GM12878 (cell line): ENCODE measurements at regions not wholly inside any gene's neighbourhood (a gene's known extent, or its start where the extent isn't known, plus 50 kb on each side); places are given as distances from the start of the nearest gene placed in this dataset.

Experiments used
- ATAC-seq: fragments of 200-7000 bp; cut with Tn5 transposase; 3 replicates; pipeline ENCODE4 v1.9.1; 2020; ENCODE audit warnings: mild to moderate bottlenecking, moderate library complexity
- BruUV-seq: library from RNA; stranded (reverse); fragments of 400-500 nt; replicated peaks from 2 replicates; lab custom pipeline; 2021; lab: Mats Ljungman, UMichigan
- CTCF ChIA-PET: fragments of 300-600 bp; sonication (Branson Sonifier 250); formaldehyde crosslinking; extraction: SDS; loops from one replicate; lab custom pipeline; 2021; ENCODE audit warnings: inconsistent platforms; lab: Yijun Ruan, JAX
- POLR2A ChIA-PET: fragments of 350-600 bp; formaldehyde crosslinking; extraction: SDS; loops from one replicate; lab custom pipeline; 2021; ENCODE audit warnings: inconsistent platforms; lab: Charles Lee
- RAD21 ChIA-PET: fragments of 300-600 bp; sonication (Branson Sonifier 250); formaldehyde crosslinking; loops from one replicate; lab custom pipeline; 2023; ENCODE audit warnings: antibody characterized with exemption; ENCODE audit not compliant: unreplicated experiment; lab: Charles Lee
- SMC1A ChIA-PET: fragments of 300-600 bp; sonication (Branson Sonifier 250); formaldehyde crosslinking; loops from one replicate; lab custom pipeline; 2023; ENCODE audit not compliant: unreplicated experiment, uncharacterized antibody; lab: Charles Lee
- DNase-seq: peaks from one replicate; pipeline ENCODE4 v3.0.0-alpha.2; 2011; ENCODE audit warnings: low read depth, low spot score
- FAIRE-seq: peaks from 3 replicates; lab custom pipeline; 2011; peaks lifted over from hg19 to GRCh38; lab: Jason Lieb, UNC
- H2AFZ ChIP-seq: 2 replicates; pipeline ENCODE4 v1.6.0; 2011; ENCODE audit warnings: low read depth, low read length, control low read depth; ENCODE audit not compliant: control insufficient read depth
- H3K27ac ChIP-seq: 2 replicates; pipeline ENCODE4 v1.5.1; 2011; ENCODE audit warnings: control low read depth; ENCODE audit not compliant: control insufficient read depth, insufficient read depth
- H3K27me3 ChIP-seq, 2 experiments: replicated peaks in 1 of 2; 2 replicates each; pipeline versions ENCODE4 v1.6.0 to v1.6.1; 2011; ENCODE audit warnings: low read length in 1 of 2; ENCODE audit not compliant: control insufficient read depth in 2 of 2, insufficient read depth in 2 of 2
- H3K36me3 ChIP-seq, 2 experiments: 2 replicates each; pipeline ENCODE4 v1.5.1; 2011; ENCODE audit warnings: low read length in 1 of 2; ENCODE audit not compliant: control insufficient read depth in 2 of 2, insufficient read depth in 2 of 2
- H3K4me1 ChIP-seq: 2 replicates; pipeline ENCODE4 v1.6.1; 2011; ENCODE audit warnings: mild to moderate bottlenecking, low read length, moderate library complexity, mixed read lengths; ENCODE audit not compliant: control insufficient read depth, insufficient read depth
- H3K4me2 ChIP-seq: 2 replicates; pipeline ENCODE4 v1.6.0; 2011; ENCODE audit warnings: control low read depth; ENCODE audit not compliant: control insufficient read depth, insufficient read depth
- H3K4me3 ChIP-seq: fragments of 200-600 bp; sonication (generic); 2 replicates; pipeline ENCODE4 v1.5.1; 2016
- H3K79me2 ChIP-seq: 2 replicates; pipeline ENCODE4 v1.6.0; 2011; ENCODE audit warnings: low read length; ENCODE audit not compliant: control insufficient read depth, insufficient read depth
- H3K9ac ChIP-seq: 2 replicates; pipeline ENCODE4 v1.8.0; 2011; ENCODE audit warnings: low read length, control low read depth, mixed read lengths; ENCODE audit not compliant: control insufficient read depth, insufficient read depth
- H3K9me3 ChIP-seq: replicated peaks from 3 replicates; pipeline ENCODE4 v1.5.1; 2011; ENCODE audit warnings: mild to moderate bottlenecking, low read length; ENCODE audit not compliant: control insufficient read depth, insufficient read depth
- H4K20me1 ChIP-seq: 2 replicates; pipeline ENCODE4 v1.6.0; 2011; ENCODE audit not compliant: control insufficient read depth, insufficient read depth
- CHD1 ChIP-seq: IDR thresholded peaks from 2 replicates; pipeline ENCODE4 v1.6.1; 2012; ENCODE audit warnings: low read depth, low read length, improper control_type of control experiment
- EGR1 ChIP-seq, 2 experiments: IDR thresholded peaks; 1 replicate in 1 of 2; 2 replicates in 1 of 2; pipeline ENCODE4 v1.6.1; 2011 to 2012; ENCODE audit warnings: low read depth in 2 of 2, low read length in 2 of 2, borderline replicate concordance in 1 of 2, mild to moderate bottlenecking in 1 of 2, moderate library complexity in 1 of 2
- ESRRA ChIP-seq: IDR thresholded peaks from 2 replicates; pipeline ENCODE4 v1.6.1; 2012; ENCODE audit warnings: mild to moderate bottlenecking, low read length, improper control_type of control experiment
- HDGF ChIP-seq: fragments of 450-650 bp; IDR thresholded peaks from 2 replicates; pipeline ENCODE4 v1.6.1; 2016; ENCODE audit warnings: antibody characterized with exemption
- IRF4 ChIP-seq: IDR thresholded peaks from 2 replicates; pipeline ENCODE4 v1.6.1; 2011; ENCODE audit warnings: low read depth, low read length
- JUND ChIP-seq: IDR thresholded peaks from 2 replicates; pipeline ENCODE4 v1.6.1; 2012; ENCODE audit warnings: low read depth, mild to moderate bottlenecking, low read length, improper control_type of control experiment, moderate library complexity
- MEF2A ChIP-seq: IDR thresholded peaks from 2 replicates; pipeline ENCODE4 v1.6.1; 2011; ENCODE audit warnings: low read depth, mild to moderate bottlenecking, low read length, moderate library complexity; ENCODE audit not compliant: insufficient read depth
- MYB ChIP-seq: fragments of 150-350 bp; IDR thresholded peaks from 2 replicates; pipeline ENCODE4 v1.6.1; 2014; ENCODE audit warnings: mild to moderate bottlenecking, low read depth, low read length, borderline replicate concordance
- NFIC ChIP-seq: IDR thresholded peaks from 2 replicates; pipeline ENCODE4 v1.6.1; 2012; ENCODE audit warnings: low read depth, mild to moderate bottlenecking, inconsistent platforms, low read length, moderate library complexity
- PAX8 ChIP-seq: fragments of 450-650 bp; IDR thresholded peaks from 2 replicates; pipeline ENCODE4 v1.6.1; 2017; ENCODE audit warnings: mild to moderate bottlenecking, moderate library complexity
- RELA ChIP-seq: fragments of 450-650 bp; IDR thresholded peaks from 2 replicates; pipeline ENCODE4 v1.8.0; 2014; ENCODE audit warnings: borderline replicate concordance; ENCODE audit not compliant: partially characterized antibody
- SIX5 ChIP-seq: IDR thresholded peaks from 2 replicates; pipeline ENCODE4 v1.6.1; 2011; ENCODE audit warnings: mild to moderate bottlenecking, low read depth, low read length, moderate library complexity; ENCODE audit not compliant: severe bottlenecking
- SMAD5 ChIP-seq: IDR thresholded peaks from 2 replicates; pipeline ENCODE4 v1.6.1; 2016; ENCODE audit warnings: antibody characterized with exemption, low read depth
- TCF12 ChIP-seq: IDR thresholded peaks from 2 replicates; pipeline ENCODE4 v1.6.1; 2011; ENCODE audit warnings: low read depth, mild to moderate bottlenecking, low read length
- WGBS: methylation state at CpG from one replicate; pipeline ENCODE4 v1.1.6; 2016; ENCODE audit warnings: low lambda C conversion rate; ENCODE audit not compliant: insufficient replicate concordance, insufficient coverage; ENCODE audit errors: missing lambda C conversion rate; 5-methylcytosine and 5-hydroxymethylcytosine counted together
- in situ Hi-C: fragments of 300-500 bp; cut with MboI; formaldehyde crosslinking; loops from 9 replicates; pipeline ENCODE4 v1.14.3; 2018; ENCODE audit warnings: mixed read lengths
- intact Hi-C: fragments of 100-400 bp; cut with micrococcal nuclease; formaldehyde crosslinking; loops from one replicate; pipeline ENCODE4 v1.14.2; 2022; ENCODE audit not compliant: unreplicated experiment
- TF ChIP-seq, protein P1 (sequence below): fragments of 450-650 bp; conservative IDR thresholded peaks from 2 replicates; pipeline ENCODE4 v1.6.1; 2017; ENCODE audit warnings: mild to moderate bottlenecking, moderate library complexity
- TF ChIP-seq, protein P2 (sequence below): IDR thresholded peaks from 2 replicates; pipeline ENCODE4 v1.6.1; 2012; ENCODE audit warnings: low read depth, low read length, improper control_type of control experiment
- TF ChIP-seq, protein P3 (sequence below): fragments of 450-650 bp; IDR thresholded peaks from 2 replicates; pipeline ENCODE4 v1.6.1; 2017; ENCODE audit warnings: low read depth, mild to moderate bottlenecking, moderate library complexity
- TF ChIP-seq, protein P4 (sequence below): fragments of 450-650 bp; IDR thresholded peaks from 2 replicates; pipeline ENCODE4 v1.6.1; 2017; ENCODE audit warnings: mild to moderate bottlenecking, low read depth, inconsistent platforms; ENCODE audit not compliant: poor library complexity, severe bottlenecking
- TF ChIP-seq, protein P5 (sequence below): IDR thresholded peaks from 2 replicates; pipeline ENCODE4 v1.6.1; 2012; ENCODE audit warnings: low read depth, low read length, improper control_type of control experiment

DNA sequence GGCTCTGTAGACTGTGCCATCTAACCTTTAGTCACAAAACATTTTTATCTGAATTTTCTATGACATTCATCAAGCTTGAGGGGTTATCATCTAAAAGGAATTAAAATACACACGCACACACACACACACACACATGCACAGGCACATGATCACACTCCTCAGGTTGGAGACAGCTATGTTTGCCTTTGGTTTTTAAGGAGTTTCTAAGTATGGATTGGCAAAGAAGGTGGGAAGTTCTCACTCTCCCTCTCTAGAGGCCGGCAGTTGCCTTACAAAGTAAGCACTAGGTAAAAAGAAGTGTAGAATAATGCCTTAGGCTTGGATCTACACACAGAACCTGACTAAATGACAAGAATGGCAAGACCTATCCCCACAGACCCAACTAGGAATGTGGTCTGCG lies 437.1 kb downstream of the ZEB2 start:
- no peak overlapping the region for H2AFZ ChIP-seq
- WGBS = 97% methylated on average over 3 of the region's 3 CpGs
- in situ Hi-C loops (no loop called here), intact Hi-C loops (no loop called here)
- H3K9ac ChIP-seq = no peak overlapping the region
- H3K9me3 ChIP-seq = no peaks in the 10 kb centered on the region
- H3K4me2 ChIP-seq = no peak overlapping the region
- SMC1A ChIA-PET = interaction anchor here (0.9 to 1.7 kb wide), 2 partner anchors 8 to 570 kb away, joined by 3 to 5 read pairs; no protein-coding TSS in a partner anchor
- no peaks in the 10 kb centered on the region for H4K20me1 ChIP-seq
- BruUV-seq = no TSS peak
- H3K27me3 ChIP-seq = no peaks in the 10 kb centered on the region
- DNase-seq (no peak), FAIRE-seq (no peak), ATAC-seq (no peak)
- POLR2A ChIA-PET = no interaction called here
- H3K4me3 ChIP-seq = no peak overlapping the region
- CTCF ChIA-PET = interaction anchor here (1.8 kb wide), 1 partner anchor 10 kb away, joined by 3 read pairs; no protein-coding TSS in a partner anchor
- H3K36me3 ChIP-seq = no peaks in the 10 kb centered on the region
- no peaks in the 10 kb centered on the region for H3K4me1 ChIP-seq
- RAD21 ChIA-PET = no interaction called here
- H3K79me2 ChIP-seq = no peaks in the 10 kb centered on the region
- no peak overlapping the region for H3K27ac ChIP-seq
- TF ChIP-seq SIX5 = no peak
- TF ChIP-seq, protein P1, sequence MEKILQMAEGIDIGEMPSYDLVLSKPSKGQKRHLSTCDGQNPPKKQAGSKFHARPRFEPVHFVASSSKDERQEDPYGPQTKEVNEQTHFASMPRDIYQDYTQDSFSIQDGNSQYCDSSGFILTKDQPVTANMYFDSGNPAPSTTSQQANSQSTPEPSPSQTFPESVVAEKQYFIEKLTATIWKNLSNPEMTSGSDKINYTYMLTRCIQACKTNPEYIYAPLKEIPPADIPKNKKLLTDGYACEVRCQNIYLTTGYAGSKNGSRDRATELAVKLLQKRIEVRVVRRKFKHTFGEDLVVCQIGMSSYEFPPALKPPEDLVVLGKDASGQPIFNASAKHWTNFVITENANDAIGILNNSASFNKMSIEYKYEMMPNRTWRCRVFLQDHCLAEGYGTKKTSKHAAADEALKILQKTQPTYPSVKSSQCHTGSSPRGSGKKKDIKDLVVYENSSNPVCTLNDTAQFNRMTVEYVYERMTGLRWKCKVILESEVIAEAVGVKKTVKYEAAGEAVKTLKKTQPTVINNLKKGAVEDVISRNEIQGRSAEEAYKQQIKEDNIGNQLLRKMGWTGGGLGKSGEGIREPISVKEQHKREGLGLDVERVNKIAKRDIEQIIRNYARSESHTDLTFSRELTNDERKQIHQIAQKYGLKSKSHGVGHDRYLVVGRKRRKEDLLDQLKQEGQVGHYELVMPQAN = no peak
- TF ChIP-seq PAX8 = no peak
- TF ChIP-seq SMAD5 = no peak
- TF ChIP-seq RELA = no peak
- TF ChIP-seq ESRRA = no peak
- no peak for TF ChIP-seq IRF4
- TF ChIP-seq, protein P2, sequence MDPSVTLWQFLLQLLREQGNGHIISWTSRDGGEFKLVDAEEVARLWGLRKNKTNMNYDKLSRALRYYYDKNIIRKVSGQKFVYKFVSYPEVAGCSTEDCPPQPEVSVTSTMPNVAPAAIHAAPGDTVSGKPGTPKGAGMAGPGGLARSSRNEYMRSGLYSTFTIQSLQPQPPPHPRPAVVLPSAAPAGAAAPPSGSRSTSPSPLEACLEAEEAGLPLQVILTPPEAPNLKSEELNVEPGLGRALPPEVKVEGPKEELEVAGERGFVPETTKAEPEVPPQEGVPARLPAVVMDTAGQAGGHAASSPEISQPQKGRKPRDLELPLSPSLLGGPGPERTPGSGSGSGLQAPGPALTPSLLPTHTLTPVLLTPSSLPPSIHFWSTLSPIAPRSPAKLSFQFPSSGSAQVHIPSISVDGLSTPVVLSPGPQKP = no peak
- no peak for TF ChIP-seq HDGF
- TF ChIP-seq TCF12 = no peak
- no peak for TF ChIP-seq CHD1
- no peak for TF ChIP-seq EGR1 (IDR thresholded peaks at IDR 0.05; ENCODE audit: borderline replicate concordance in 1 of 2, low read depth in 2 of 2, low read length in 2 of 2)
- TF ChIP-seq MYB = no peak
- TF ChIP-seq NFIC = no peak
- TF ChIP-seq, protein P3, sequence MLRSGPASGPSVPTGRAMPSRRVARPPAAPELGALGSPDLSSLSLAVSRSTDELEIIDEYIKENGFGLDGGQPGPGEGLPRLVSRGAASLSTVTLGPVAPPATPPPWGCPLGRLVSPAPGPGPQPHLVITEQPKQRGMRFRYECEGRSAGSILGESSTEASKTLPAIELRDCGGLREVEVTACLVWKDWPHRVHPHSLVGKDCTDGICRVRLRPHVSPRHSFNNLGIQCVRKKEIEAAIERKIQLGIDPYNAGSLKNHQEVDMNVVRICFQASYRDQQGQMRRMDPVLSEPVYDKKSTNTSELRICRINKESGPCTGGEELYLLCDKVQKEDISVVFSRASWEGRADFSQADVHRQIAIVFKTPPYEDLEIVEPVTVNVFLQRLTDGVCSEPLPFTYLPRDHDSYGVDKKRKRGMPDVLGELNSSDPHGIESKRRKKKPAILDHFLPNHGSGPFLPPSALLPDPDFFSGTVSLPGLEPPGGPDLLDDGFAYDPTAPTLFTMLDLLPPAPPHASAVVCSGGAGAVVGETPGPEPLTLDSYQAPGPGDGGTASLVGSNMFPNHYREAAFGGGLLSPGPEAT = no peak
- TF ChIP-seq JUND = no peak
- TF ChIP-seq, protein P4, sequence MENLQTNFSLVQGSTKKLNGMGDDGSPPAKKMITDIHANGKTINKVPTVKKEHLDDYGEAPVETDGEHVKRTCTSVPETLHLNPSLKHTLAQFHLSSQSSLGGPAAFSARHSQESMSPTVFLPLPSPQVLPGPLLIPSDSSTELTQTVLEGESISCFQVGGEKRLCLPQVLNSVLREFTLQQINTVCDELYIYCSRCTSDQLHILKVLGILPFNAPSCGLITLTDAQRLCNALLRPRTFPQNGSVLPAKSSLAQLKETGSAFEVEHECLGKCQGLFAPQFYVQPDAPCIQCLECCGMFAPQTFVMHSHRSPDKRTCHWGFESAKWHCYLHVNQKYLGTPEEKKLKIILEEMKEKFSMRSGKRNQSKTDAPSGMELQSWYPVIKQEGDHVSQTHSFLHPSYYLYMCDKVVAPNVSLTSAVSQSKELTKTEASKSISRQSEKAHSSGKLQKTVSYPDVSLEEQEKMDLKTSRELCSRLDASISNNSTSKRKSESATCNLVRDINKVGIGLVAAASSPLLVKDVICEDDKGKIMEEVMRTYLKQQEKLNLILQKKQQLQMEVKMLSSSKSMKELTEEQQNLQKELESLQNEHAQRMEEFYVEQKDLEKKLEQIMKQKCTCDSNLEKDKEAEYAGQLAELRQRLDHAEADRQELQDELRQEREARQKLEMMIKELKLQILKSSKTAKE = no peak
- no peak for TF ChIP-seq MEF2A
- TF ChIP-seq, protein P5, sequence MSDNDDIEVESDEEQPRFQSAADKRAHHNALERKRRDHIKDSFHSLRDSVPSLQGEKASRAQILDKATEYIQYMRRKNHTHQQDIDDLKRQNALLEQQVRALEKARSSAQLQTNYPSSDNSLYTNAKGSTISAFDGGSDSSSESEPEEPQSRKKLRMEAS = no peak
